HL-60 (cell line): ENCODE measurements at regions not wholly inside any gene's neighbourhood (a gene's known extent, or its start where the extent isn't known, plus 50 kb on each side); places are given as distances from the start of the nearest gene placed in this dataset.

Source experiments
- GABPA ChIP-seq: IDR thresholded peaks from 2 replicates; pipeline ENCODE4 v1.6.1; 2012; ENCODE audit warnings: low read depth
- SPI1 ChIP-seq: IDR thresholded peaks from 2 replicates; pipeline ENCODE4 v1.6.1; 2012; ENCODE audit warnings: low read depth, mild to moderate bottlenecking, borderline replicate concordance
- TF ChIP-seq, protein P1 (sequence below): IDR thresholded peaks from one replicate; pipeline ENCODE4 v1.5.1; 2011; ENCODE audit warnings: low read length, control low read depth, inconsistent platforms; ENCODE audit not compliant: insufficient read depth
- TF ChIP-seq, protein P2 (sequence below): IDR thresholded peaks from 2 replicates; pipeline ENCODE4 v1.6.1; 2012; ENCODE audit warnings: low read depth; ENCODE audit not compliant: insufficient replicate concordance

DNA sequence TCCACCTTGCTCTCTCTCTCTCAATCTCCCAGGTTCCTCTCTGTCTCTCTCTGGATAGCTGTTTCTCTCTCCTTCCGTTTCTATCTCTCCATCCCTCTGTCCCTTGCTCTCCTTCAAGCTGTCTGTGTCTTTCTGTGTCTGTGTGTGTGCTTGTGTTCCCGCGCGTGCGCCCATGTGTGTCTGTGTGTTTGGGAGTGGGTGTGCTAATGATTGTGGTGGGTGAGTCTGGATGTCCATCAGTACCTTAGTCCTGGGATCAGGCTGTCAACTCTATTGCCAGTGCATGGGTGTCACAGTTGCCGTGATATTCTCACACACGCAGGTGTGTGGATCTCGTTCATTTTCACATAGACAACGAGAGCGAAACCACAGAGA lies 1380.6 kb upstream of the DEFB115 start:
- TF ChIP-seq, protein P1, sequence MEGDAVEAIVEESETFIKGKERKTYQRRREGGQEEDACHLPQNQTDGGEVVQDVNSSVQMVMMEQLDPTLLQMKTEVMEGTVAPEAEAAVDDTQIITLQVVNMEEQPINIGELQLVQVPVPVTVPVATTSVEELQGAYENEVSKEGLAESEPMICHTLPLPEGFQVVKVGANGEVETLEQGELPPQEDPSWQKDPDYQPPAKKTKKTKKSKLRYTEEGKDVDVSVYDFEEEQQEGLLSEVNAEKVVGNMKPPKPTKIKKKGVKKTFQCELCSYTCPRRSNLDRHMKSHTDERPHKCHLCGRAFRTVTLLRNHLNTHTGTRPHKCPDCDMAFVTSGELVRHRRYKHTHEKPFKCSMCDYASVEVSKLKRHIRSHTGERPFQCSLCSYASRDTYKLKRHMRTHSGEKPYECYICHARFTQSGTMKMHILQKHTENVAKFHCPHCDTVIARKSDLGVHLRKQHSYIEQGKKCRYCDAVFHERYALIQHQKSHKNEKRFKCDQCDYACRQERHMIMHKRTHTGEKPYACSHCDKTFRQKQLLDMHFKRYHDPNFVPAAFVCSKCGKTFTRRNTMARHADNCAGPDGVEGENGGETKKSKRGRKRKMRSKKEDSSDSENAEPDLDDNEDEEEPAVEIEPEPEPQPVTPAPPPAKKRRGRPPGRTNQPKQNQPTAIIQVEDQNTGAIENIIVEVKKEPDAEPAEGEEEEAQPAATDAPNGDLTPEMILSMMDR, result no peak
- TF ChIP-seq, protein P2, sequence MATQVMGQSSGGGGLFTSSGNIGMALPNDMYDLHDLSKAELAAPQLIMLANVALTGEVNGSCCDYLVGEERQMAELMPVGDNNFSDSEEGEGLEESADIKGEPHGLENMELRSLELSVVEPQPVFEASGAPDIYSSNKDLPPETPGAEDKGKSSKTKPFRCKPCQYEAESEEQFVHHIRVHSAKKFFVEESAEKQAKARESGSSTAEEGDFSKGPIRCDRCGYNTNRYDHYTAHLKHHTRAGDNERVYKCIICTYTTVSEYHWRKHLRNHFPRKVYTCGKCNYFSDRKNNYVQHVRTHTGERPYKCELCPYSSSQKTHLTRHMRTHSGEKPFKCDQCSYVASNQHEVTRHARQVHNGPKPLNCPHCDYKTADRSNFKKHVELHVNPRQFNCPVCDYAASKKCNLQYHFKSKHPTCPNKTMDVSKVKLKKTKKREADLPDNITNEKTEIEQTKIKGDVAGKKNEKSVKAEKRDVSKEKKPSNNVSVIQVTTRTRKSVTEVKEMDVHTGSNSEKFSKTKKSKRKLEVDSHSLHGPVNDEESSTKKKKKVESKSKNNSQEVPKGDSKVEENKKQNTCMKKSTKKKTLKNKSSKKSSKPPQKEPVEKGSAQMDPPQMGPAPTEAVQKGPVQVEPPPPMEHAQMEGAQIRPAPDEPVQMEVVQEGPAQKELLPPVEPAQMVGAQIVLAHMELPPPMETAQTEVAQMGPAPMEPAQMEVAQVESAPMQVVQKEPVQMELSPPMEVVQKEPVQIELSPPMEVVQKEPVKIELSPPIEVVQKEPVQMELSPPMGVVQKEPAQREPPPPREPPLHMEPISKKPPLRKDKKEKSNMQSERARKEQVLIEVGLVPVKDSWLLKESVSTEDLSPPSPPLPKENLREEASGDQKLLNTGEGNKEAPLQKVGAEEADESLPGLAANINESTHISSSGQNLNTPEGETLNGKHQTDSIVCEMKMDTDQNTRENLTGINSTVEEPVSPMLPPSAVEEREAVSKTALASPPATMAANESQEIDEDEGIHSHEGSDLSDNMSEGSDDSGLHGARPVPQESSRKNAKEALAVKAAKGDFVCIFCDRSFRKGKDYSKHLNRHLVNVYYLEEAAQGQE, result no peak
- no peak for TF ChIP-seq SPI1
- no peak for TF ChIP-seq GABPA
